AG20443 (cell line): ENCODE measurements at regions not wholly inside any gene's neighbourhood (a gene's known extent, or its start where the extent isn't known, plus 50 kb on each side); places are given as distances from the start of the nearest gene placed in this dataset.
A peak's percentile ranks its signal among the peaks of the same experiment; 100 is the strongest.

ENCODE experiments used
- DNase-seq: peaks from one replicate; pipeline ENCODE4 v3.0.0; 2012; ENCODE audit warnings: low spot score, mixed read lengths

GRCh38 chr14:75333606-75334548 lies 55.2 kb downstream of the FOS start:
- peak; percentile 13 for DNase-seq

- peak; percentile 17 for DNase-seq
Observed at GRCh38 chr14:75334549-75335051, 56.0 kb downstream of the FOS start.

GRCh38 chr14:75335571-75335970 lies 56.9 kb downstream of the FOS start:
- no peak for DNase-seq

- DNase-seq: peak; percentile 15
Observed at GRCh38 chr14:75338398-75338797, 59.8 kb downstream of the FOS start.

GRCh38 chr14:75339059-75339458 lies 60.4 kb downstream of the FOS start:
- peak; percentile 84 for DNase-seq

- DNase-seq: no peak
Observed at GRCh38 chr14:75340921-75341320, 62.3 kb downstream of the FOS start.

- no peak for DNase-seq
Observed at GRCh38 chr14:75341620-75342019, 63.0 kb downstream of the FOS start.

- DNase-seq: no peak
Observed at GRCh38 chr14:75342762-75343599, 64.4 kb downstream of the FOS start.

GRCh38 chr14:75343911-75344310 lies 65.3 kb downstream of the FOS start:
- peak; percentile 88 for DNase-seq

GRCh38 chr14:75344411-75344810 lies 65.8 kb downstream of the FOS start:
- peak; percentile 15 for DNase-seq

- no peak for DNase-seq
Observed at GRCh38 chr14:75350505-75351060, 72.0 kb downstream of the FOS start.

- DNase-seq: no peak
Observed at GRCh38 chr14:75359098-75359497, 68.7 kb upstream of the JDP2 start.

GRCh38 chr14:75361041-75361440 lies 66.8 kb upstream of the JDP2 start:
- no peak for DNase-seq

GRCh38 chr14:75361751-75362433 lies 65.9 kb upstream of the JDP2 start:
- DNase-seq: peak; percentile 82

- no peak for DNase-seq
Observed at GRCh38 chr14:75363130-75363529, 64.7 kb upstream of the JDP2 start.

GRCh38 chr14:75363570-75364227 lies 64.1 kb upstream of the JDP2 start:
- peak; percentile 56 for DNase-seq

- DNase-seq: no peak
Observed at GRCh38 chr14:75365116-75365515, 62.7 kb upstream of the JDP2 start.

GRCh38 chr14:75366963-75367362 lies 60.9 kb upstream of the JDP2 start:
- no peak for DNase-seq

- DNase-seq: no peak
Observed at GRCh38 chr14:75368333-75368732, 59.5 kb upstream of the JDP2 start.

- peak; percentile 68 for DNase-seq
Observed at GRCh38 chr14:75369506-75369905, 58.3 kb upstream of the JDP2 start.
